Dendritic cell treated with granulocyte-macrophage colony-stimulating factor and Interleukin-4, amounts not matched to agents 40 ng/mL and 50 ng/mL, for 4 days (primary cell): ENCODE measurements at regions not wholly inside any gene's neighbourhood (a gene's known extent, or its start where the extent isn't known, plus 50 kb on each side); places are given as distances from the start of the nearest gene placed in this dataset.
"Not testable (repeated sequence)": the region's sequence is repeated elsewhere in the genome, so short reads cannot be mapped to it uniquely, and the experiment has no call there.

Experiments
- H3K27ac Mint-ChIP-seq: one replicate; pipeline ENCODE4 v1.8.0; 2022; ENCODE audit warnings: mild to moderate bottlenecking, mixed read lengths
- H3K27me3 Mint-ChIP-seq: one replicate; pipeline ENCODE4 v1.8.0; 2022; ENCODE audit warnings: mild to moderate bottlenecking, mixed read lengths
- H3K36me3 Mint-ChIP-seq: one replicate; pipeline ENCODE4 v1.8.0; 2022; ENCODE audit warnings: low read depth, mixed read lengths
- H3K4me1 Mint-ChIP-seq: one replicate; pipeline ENCODE4 v1.8.0; 2022; ENCODE audit warnings: low read depth, mixed read lengths
- H3K4me3 Mint-ChIP-seq: one replicate; pipeline ENCODE4 v1.8.0; 2022; ENCODE audit warnings: mild to moderate bottlenecking, moderate library complexity, mixed read lengths
- H3K9me3 Mint-ChIP-seq: one replicate; pipeline ENCODE4 v1.8.0; 2022; ENCODE audit warnings: mixed read lengths
- intact Hi-C: fragments of 100-400 bp; cut with micrococcal nuclease; formaldehyde crosslinking; loops from one replicate; pipeline ENCODE4 v1.15.0; 2022

DNA sequence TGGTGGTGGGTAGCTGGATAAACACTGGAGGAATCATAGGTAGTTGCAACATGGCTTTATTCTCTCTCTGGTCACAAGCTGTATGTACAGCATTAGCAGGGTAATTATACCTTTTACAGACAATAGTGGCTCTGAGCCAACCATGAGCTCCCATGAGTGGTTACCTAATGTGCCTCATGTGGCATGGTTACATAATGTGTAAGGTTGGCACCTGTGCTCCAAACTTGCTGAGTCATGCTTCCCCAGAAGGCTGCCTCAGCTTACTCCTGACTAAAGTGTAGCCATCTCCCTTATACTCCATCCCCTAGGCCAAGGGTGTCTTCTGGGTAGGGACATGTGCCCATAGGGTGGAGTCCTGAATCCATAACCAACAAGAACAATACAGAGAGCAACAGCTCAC, 345.3 kb upstream of the SEMA3C start:
- Mint-ChIP-seq H3K36me3 (no peaks in the 10 kb centered on the region), H3K27ac (no peak overlapping the region), H3K27me3 (no peaks in the 10 kb centered on the region), H3K9me3 (peaks cover 37% of the 10 kb centered on the region), H3K4me1 (no peaks in the 10 kb centered on the region), H3K4me3 (no peak overlapping the region)
- intact Hi-C loops: no loop called here

DNA sequence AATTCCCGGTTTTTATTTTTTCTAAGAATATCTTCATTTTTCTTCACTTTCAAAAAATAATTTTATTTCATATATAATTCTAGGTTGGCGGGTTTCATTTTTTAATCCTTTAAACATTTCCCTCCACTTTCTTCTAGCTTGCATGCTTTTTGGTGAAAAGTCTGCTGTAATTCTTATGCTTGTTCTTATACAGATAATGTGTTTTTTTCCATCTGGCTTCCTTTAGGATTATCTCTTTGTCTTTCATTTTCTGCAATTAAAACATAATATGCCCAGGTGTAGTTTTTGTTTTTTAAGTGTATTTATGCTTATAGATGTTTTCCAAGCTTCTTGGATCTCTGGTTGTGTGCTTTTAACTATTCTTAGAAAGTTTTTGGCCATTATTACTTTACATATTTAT, 341.3 kb upstream of the SEMA3C start:
- Mint-ChIP-seq H3K9me3 (peaks cover 27% of the 10 kb centered on the region), H3K4me1 (no peaks in the 10 kb centered on the region), H3K27me3 (no peaks in the 10 kb centered on the region), H3K27ac (no peak overlapping the region), H3K36me3 (no peaks in the 10 kb centered on the region), H3K4me3 (no peak overlapping the region)
- intact Hi-C loops: no loop called here

DNA sequence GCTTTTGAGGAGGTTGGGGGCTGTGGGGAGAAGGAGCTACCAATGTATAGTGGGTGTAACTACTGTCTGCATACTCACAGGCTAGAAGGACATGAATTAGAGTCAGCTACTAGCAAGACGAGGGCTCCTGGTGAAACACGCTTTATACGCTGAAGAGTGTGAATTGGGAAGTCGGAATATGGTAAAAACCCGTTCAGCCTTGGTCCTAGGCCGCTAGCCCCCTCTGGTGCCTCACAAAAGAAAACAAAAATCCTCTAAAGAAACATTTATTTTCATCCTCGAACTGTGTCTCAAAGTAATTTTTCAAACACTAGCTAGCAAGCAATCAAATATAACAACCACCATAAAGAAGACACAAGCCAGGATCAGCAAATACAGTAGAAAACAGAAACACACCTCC, 338.1 kb upstream of the SEMA3C start:
- peaks cover 15% of the 10 kb centered on the region for H3K9me3 Mint-ChIP-seq
- H3K27ac Mint-ChIP-seq: no peak overlapping the region
- H3K27me3 Mint-ChIP-seq: no peaks in the 10 kb centered on the region
- H3K4me1 Mint-ChIP-seq: no peaks in the 10 kb centered on the region
- no peak overlapping the region for H3K4me3 Mint-ChIP-seq
- intact Hi-C loops: loop anchor here (5.0 kb wide), 2 partner anchors 340 to 560 kb away; partner anchors contain the start of gene SEMA3C
- no peaks in the 10 kb centered on the region for H3K36me3 Mint-ChIP-seq

DNA sequence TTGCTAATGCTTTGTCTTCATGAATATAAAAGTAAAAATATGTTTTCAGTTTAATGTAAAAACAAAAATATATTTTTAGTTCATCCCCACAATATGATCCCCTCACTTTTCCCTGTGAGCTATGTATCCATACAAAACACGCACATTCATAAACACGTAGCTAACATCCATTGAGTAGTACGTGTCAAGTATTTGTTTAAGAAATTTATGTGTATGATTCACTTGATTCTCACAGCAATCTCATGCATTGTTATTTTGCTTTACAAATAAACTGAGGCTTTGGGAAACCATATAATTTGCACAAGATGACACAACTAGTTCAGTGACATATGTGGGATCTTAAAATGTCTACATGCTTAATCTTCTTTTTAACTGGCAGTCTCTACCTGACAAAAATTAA, 329.6 kb upstream of the SEMA3C start:
- intact Hi-C loops: no loop called here
- Mint-ChIP-seq H3K27me3 (no peaks in the 10 kb centered on the region), H3K4me3 (no peak overlapping the region), H3K36me3 (no peaks in the 10 kb centered on the region), H3K9me3 (no peaks in the 10 kb centered on the region), H3K4me1 (no peaks in the 10 kb centered on the region), H3K27ac (no peak overlapping the region)

DNA sequence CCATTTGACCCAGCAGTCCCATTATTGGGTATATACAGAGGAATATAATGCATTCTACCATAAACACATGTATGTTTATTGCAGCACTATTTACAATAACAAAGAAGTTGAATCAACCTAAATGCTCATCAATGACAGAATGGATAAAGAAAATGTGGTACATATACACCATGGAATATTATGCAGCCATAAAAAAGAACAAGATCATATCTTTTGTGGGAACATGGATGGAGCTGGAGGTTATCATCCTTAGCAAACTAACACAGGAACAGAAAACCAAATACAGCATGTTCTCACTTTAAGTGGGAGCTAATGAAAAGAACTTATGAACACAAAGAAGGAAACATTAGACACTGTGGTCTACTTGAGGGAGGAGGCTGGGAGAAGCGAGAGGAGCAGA, 328.5 kb upstream of the SEMA3C start:
- H3K36me3 Mint-ChIP-seq, H3K27ac Mint-ChIP-seq, H3K4me3 Mint-ChIP-seq, H3K4me1 Mint-ChIP-seq, H3K27me3 Mint-ChIP-seq, H3K9me3 Mint-ChIP-seq, intact Hi-C loops: not testable (repeated sequence)

GRCh38 chr7:81245353-81245752, 326.5 kb upstream of the SEMA3C start:
- no peak overlapping the region for H3K4me3 Mint-ChIP-seq
- no peaks in the 10 kb centered on the region for H3K9me3 Mint-ChIP-seq
- H3K4me1 Mint-ChIP-seq: no peaks in the 10 kb centered on the region
- H3K27me3 Mint-ChIP-seq: no peaks in the 10 kb centered on the region
- no peaks in the 10 kb centered on the region for H3K36me3 Mint-ChIP-seq
- intact Hi-C loops: no loop called here
- H3K27ac Mint-ChIP-seq: no peak overlapping the region

DNA sequence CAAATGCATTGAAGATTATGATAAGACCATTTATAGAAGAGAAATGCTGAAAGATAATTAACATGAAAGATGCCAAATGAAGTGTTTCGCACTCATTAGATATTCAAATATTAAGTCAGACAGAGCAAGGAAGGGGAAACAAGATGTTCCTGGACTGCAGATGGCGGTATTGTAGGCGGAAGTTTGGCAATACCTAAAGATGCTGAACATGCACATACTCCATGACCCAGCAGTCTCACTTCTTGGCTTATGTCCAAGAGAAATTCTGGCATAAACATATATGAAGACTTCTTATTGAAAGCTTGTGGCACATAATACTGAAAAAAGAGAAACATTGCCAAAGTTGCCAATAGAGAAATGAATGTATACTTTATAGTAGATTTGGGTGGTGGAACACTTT, 325.4 kb upstream of the SEMA3C start:
- Mint-ChIP-seq H3K36me3 (no peaks in the 10 kb centered on the region), H3K27me3 (no peaks in the 10 kb centered on the region), H3K4me3 (no peak overlapping the region), H3K4me1 (no peaks in the 10 kb centered on the region), H3K27ac (no peak overlapping the region), H3K9me3 (no peaks in the 10 kb centered on the region)
- intact Hi-C loops: no loop called here

GRCh38 chr7:81236560-81236959, 317.7 kb upstream of the SEMA3C start:
- Mint-ChIP-seq H3K27me3 (no peaks in the 10 kb centered on the region), H3K27ac (no peak overlapping the region), H3K4me3 (no peak overlapping the region), H3K9me3 (peaks cover 9% of the 10 kb centered on the region), H3K36me3 (no peaks in the 10 kb centered on the region), H3K4me1 (no peaks in the 10 kb centered on the region)
- intact Hi-C loops: no loop called here

DNA sequence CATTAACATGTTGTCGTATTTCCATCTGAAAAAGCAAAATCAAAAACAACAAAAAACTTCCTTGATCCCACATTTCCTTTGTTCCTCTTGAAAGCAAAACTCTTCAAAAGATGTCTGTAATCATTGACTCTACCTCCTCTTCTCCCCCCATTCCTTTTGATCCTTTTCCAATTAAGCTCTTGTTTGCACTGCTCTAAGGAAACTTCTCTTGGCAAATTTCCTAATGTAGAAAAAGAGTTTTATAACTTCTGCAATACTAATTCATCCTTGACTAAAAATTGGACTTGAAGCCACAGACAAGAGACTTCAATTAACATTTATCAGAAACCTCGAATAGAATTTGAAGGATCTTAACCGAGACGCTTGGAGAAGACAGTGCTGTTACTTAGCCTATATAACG, 317.1 kb upstream of the SEMA3C start:
- H3K27ac Mint-ChIP-seq: no peak overlapping the region
- H3K36me3 Mint-ChIP-seq: no peaks in the 10 kb centered on the region
- H3K27me3 Mint-ChIP-seq: no peaks in the 10 kb centered on the region
- intact Hi-C loops: no loop called here
- H3K4me1 Mint-ChIP-seq: no peaks in the 10 kb centered on the region
- H3K4me3 Mint-ChIP-seq: no peak overlapping the region
- peaks cover 9% of the 10 kb centered on the region for H3K9me3 Mint-ChIP-seq

DNA sequence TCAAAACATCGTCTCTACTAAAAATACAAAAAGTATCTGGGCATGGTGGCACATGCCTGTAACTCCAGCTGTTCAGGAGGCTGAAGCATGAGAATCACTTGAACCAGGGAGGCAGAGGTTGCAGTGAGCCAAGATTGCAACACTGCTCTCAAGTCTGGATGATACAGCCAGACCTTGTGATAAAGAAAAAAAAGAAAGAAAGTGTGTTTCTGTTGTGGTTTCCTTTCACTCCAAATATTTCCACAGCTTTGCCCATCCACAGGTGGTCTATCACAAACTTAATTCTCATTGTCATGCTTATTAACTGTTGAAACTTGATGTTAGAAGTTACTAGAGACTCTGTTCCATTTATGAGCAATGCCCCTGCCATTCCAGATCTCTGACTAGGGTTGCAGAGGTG, 316.0 kb upstream of the SEMA3C start:
- intact Hi-C loops: no loop called here
- H3K36me3 Mint-ChIP-seq: no peaks in the 10 kb centered on the region
- H3K27ac Mint-ChIP-seq: no peak overlapping the region

GRCh38 chr7:81233208-81233940, 314.5 kb upstream of the SEMA3C start:
- Mint-ChIP-seq H3K4me1 (no peaks in the 10 kb centered on the region), H3K4me3 (no peak overlapping the region), H3K9me3 (peaks cover 9% of the 10 kb centered on the region), H3K27ac (no peak overlapping the region), H3K27me3 (no peaks in the 10 kb centered on the region), H3K36me3 (no peaks in the 10 kb centered on the region)
- intact Hi-C loops: no loop called here

More for the DNA sequence above, 316.0 kb upstream of the SEMA3C start:
- peaks cover 9% of the 10 kb centered on the region for H3K9me3 Mint-ChIP-seq
- no peaks in the 10 kb centered on the region for H3K4me1 Mint-ChIP-seq
- no peaks in the 10 kb centered on the region for H3K27me3 Mint-ChIP-seq
- no peak overlapping the region for H3K4me3 Mint-ChIP-seq

DNA sequence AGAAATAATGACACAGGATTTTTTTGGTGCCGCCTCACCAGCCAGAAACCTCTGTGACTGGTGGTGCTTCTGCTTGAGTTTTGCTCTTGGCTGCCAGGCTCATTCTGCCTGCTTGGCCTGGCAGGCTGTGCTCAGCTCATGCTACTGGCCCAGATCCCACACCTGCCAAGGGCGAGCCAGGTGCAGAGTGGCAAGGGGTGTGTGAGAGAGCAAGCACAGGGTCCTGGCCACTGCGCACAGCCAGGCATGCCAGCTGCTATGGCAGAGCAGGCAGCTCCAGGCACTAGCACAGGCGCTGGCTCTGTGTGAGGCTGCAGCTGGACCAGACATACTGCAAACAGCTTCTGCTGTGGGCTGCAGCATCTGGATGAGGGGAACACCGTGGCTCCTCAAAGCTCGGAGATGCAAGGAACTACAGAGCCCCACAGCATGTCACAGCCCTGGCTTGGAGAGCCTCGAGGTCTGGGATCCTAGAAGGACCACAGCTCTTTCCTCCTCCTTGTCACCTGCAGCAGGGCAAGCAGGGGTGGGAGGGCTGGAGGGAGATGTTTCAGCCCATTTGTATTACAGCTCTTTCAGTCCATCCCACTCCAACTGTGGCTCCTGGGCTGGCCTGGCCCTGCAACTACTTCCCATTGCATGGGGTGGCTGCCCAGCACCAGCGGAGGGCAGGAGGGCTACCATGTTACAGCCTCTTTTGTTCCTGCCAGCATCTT, 313.4 kb upstream of the SEMA3C start:
- intact Hi-C loops: no loop called here
- Mint-ChIP-seq H3K36me3 (no peaks in the 10 kb centered on the region), H3K4me1 (no peaks in the 10 kb centered on the region), H3K27me3 (no peaks in the 10 kb centered on the region), H3K9me3 (peaks cover under 1% of the 10 kb centered on the region), H3K27ac (no peak overlapping the region), H3K4me3 (no peak overlapping the region)

- Mint-ChIP-seq H3K27ac (no peak overlapping the region), H3K4me1 (no peaks in the 10 kb centered on the region), H3K9me3 (no peaks in the 10 kb centered on the region), H3K36me3 (no peaks in the 10 kb centered on the region), H3K4me3 (no peak overlapping the region), H3K27me3 (no peaks in the 10 kb centered on the region)
- intact Hi-C loops: no loop called here
Observed at GRCh38 chr7:81231301-81231838, 312.5 kb upstream of the SEMA3C start.

- Mint-ChIP-seq H3K36me3 (no peaks in the 10 kb centered on the region), H3K4me1 (no peaks in the 10 kb centered on the region), H3K27me3 (no peaks in the 10 kb centered on the region), H3K9me3 (peaks cover 24% of the 10 kb centered on the region), H3K4me3 (no peak overlapping the region), H3K27ac (no peak overlapping the region)
- intact Hi-C loops: no loop called here
Observed at GRCh38 chr7:81226234-81226633, 307.4 kb upstream of the SEMA3C start.
